GM19023 (cell line): ENCODE measurements at regions not wholly inside any gene's neighbourhood (a gene's known extent, or its start where the extent isn't known, plus 50 kb on each side); places are given as distances from the start of the nearest gene placed in this dataset.

Source experiments
- ATAC-seq: cut with Tn5 transposase; IDR thresholded peaks from one replicate; pipeline ENCODE4 v1.9.1; 2021; ENCODE audit warnings: mild to moderate bottlenecking, moderate library complexity; ENCODE audit not compliant: unreplicated experiment

GRCh38 chr6:100944644-100945043 is 63.5 kb upstream of the ASCC3 start:
- no peak for ATAC-seq

GRCh38 chr6:100946021-100946540 is 65.0 kb upstream of the ASCC3 start:
- ATAC-seq = no peak

- no peak for ATAC-seq
Measured at GRCh38 chr6:100946711-100947110, 65.6 kb upstream of the ASCC3 start.

- ATAC-seq = no peak
Measured at GRCh38 chr6:100948381-100949133, 67.4 kb upstream of the ASCC3 start.

- ATAC-seq = no peak
Measured at GRCh38 chr6:100952006-100952405, 70.9 kb upstream of the ASCC3 start.

- ATAC-seq = no peak
Measured at GRCh38 chr6:100959280-100959679, 78.2 kb upstream of the ASCC3 start.

- ATAC-seq = no peak
Measured at GRCh38 chr6:100962466-100962865, 81.3 kb upstream of the ASCC3 start.

- no peak for ATAC-seq
Measured at GRCh38 chr6:100965067-100965466, 83.9 kb upstream of the ASCC3 start.

GRCh38 chr6:100968949-100969348 is 87.8 kb upstream of the ASCC3 start:
- ATAC-seq = no peak

GRCh38 chr6:100979267-100979666 is 98.1 kb upstream of the ASCC3 start:
- no peak for ATAC-seq

- ATAC-seq = no peak
Measured at GRCh38 chr6:100980949-100981348, 99.8 kb upstream of the ASCC3 start.

GRCh38 chr6:100986921-100987320 is 105.8 kb upstream of the ASCC3 start:
- no peak for ATAC-seq

GRCh38 chr6:100987556-100987955 is 106.4 kb upstream of the ASCC3 start:
- ATAC-seq = no peak

GRCh38 chr6:100988391-100988984 is 107.4 kb upstream of the ASCC3 start:
- no peak for ATAC-seq

GRCh38 chr6:100990070-100990469 is 108.9 kb upstream of the ASCC3 start:
- no peak for ATAC-seq

- no peak for ATAC-seq
Measured at GRCh38 chr6:100996409-100996808, 115.3 kb upstream of the ASCC3 start.

- no peak for ATAC-seq
Measured at GRCh38 chr6:100998111-100998510, 117.0 kb upstream of the ASCC3 start.

- ATAC-seq = no peak
Measured at GRCh38 chr6:100999034-100999597, 118.0 kb upstream of the ASCC3 start.

GRCh38 chr6:101000341-101000740 is 119.2 kb upstream of the ASCC3 start:
- ATAC-seq = no peak

GRCh38 chr6:101001012-101001411 is 119.9 kb upstream of the ASCC3 start:
- no peak for ATAC-seq

- ATAC-seq = no peak
Measured at GRCh38 chr6:101001607-101002006, 120.5 kb upstream of the ASCC3 start.

GRCh38 chr6:101003075-101003474 is 121.9 kb upstream of the ASCC3 start:
- no peak for ATAC-seq
